Memory B cell (primary cell): ENCODE measurements at regions not wholly inside any gene's neighbourhood (a gene's known extent, or its start where the extent isn't known, plus 50 kb on each side); places are given as distances from the start of the nearest gene placed in this dataset.

Source experiments
- ATAC-seq: fragments of 150-1000 bp; cut with Tn5 transposase; 2 replicates; pipeline ENCODE4 v1.10.0; 2021; ENCODE audit warnings: low read depth, mild to moderate bottlenecking, moderate library complexity
- DNase-seq, 2 donors: peaks; one replicate each; pipeline ENCODE4 v3.0.0; 2022; ENCODE audit warnings: low spot score in 2 of 2
- H3K27ac Mint-ChIP-seq: one replicate; pipeline ENCODE4 v1.8.0; 2022; ENCODE audit warnings: mild to moderate bottlenecking, moderate library complexity, mixed read lengths
- H3K27me3 Mint-ChIP-seq: one replicate; pipeline ENCODE4 v1.8.0; 2022; ENCODE audit warnings: mixed read lengths
- H3K36me3 Mint-ChIP-seq: one replicate; pipeline ENCODE4 v1.8.0; 2022; ENCODE audit warnings: mild to moderate bottlenecking, mixed read lengths
- H3K4me1 Mint-ChIP-seq: one replicate; pipeline ENCODE4 v1.8.0; 2022; ENCODE audit warnings: mixed read lengths
- H3K4me3 Mint-ChIP-seq: one replicate; pipeline ENCODE4 v1.8.0; 2022; ENCODE audit warnings: mild to moderate bottlenecking, moderate library complexity, mixed read lengths
- H3K9me3 Mint-ChIP-seq: one replicate; pipeline ENCODE4 v1.8.0; 2022; ENCODE audit warnings: mixed read lengths

DNA sequence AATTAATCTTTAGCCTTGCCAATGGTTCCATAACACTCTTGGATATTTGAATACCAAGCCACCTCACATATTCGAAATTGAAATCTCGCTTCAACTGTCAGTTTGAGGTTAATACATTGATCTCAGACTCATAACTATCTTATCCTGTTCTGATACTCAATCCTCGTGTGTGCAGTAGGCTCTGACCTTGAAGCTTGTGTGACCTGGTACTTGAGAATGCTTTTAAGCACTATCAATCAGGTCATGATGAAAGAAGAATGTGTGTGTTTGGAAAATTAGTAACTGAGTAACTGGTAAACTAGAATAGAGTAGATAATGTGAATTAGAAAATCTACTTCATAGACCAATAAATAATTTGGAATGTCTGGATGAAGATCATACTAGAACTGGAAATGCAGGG, 1266.7 kb downstream of the MAT2B start:
- Mint-ChIP-seq H3K27ac (no peak overlapping the region), H3K9me3 (peaks cover 3% of the 10 kb centered on the region), H3K4me1 (no peaks in the 10 kb centered on the region), H3K4me3 (no peak overlapping the region), H3K36me3 (no peaks in the 10 kb centered on the region), H3K27me3 (no peaks in the 10 kb centered on the region)
- no peak for ATAC-seq
- no peak for DNase-seq

DNA sequence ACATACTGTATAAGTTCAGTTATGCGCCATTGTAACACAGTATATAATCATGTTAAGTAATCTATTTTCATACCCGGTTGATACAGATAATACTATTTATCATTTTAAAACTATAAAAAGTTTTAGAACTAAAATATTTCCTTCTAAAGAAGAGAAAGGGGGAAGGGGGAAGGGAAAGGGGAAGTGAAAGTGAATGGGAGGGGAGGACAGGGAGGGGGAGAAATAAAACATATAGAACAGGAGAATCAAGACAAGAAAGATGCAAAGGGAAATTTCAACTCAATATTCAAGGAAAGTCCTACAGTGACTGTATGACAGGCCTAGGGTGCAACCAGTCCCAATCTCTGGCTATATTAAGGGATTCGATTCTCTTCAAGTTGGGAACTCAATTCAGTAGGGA, 1278.8 kb downstream of the MAT2B start:
- Mint-ChIP-seq H3K9me3 (no peaks in the 10 kb centered on the region), H3K36me3 (no peaks in the 10 kb centered on the region), H3K4me3 (no peak overlapping the region), H3K27ac (no peak overlapping the region), H3K4me1 (peaks cover 2% of the 10 kb centered on the region), H3K27me3 (no peaks in the 10 kb centered on the region)
- ATAC-seq: no peak
- no peak for DNase-seq

DNA sequence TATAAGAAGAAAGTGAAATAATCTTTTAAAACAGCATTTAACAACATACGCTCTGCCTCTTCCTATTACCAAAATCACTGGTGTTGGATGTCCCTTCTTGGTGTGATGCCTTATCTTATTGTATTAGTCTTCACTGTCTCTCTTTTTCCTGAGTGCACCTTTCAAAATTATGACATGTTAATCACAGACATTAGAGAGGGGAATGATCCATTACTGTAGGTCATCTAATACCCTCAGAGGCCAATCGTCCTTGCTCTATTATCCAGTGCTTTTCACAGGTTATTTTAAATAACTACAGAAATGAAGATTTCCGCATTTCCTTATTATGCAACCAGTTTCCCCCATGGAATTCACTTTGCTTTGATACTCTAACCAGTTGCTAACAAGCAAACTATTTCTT, 1292.7 kb downstream of the MAT2B start:
- Mint-ChIP-seq H3K27me3 (no peaks in the 10 kb centered on the region), H3K4me3 (no peak overlapping the region), H3K4me1 (no peaks in the 10 kb centered on the region), H3K36me3 (peaks cover 2% of the 10 kb centered on the region), H3K9me3 (peaks cover 9% of the 10 kb centered on the region), H3K27ac (no peak overlapping the region)
- ATAC-seq: no peak
- DNase-seq: no peak

DNA sequence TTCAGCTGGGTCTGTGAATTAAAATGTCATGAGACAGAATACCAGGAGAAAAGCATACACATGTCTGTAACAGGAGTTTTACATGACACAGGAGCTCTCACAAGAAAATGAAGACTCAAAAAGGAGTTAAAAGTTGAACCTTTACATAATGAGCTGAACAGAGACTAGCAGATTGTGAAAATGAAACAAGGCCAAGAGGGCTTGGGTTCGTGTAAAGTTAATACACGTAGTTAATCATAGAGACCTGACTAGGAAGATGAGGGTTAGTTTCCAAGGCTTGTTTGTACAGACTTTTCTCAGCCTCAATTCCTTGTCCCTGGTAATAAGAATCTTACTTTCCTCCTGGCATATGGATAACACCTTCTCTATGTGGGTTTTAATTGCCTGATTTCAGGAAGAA, 1294.0 kb downstream of the MAT2B start:
- H3K27me3 Mint-ChIP-seq: no peaks in the 10 kb centered on the region
- peaks cover 13% of the 10 kb centered on the region for H3K9me3 Mint-ChIP-seq
- H3K4me1 Mint-ChIP-seq: no peaks in the 10 kb centered on the region
- H3K4me3 Mint-ChIP-seq: no peak overlapping the region
- DNase-seq (no peak), ATAC-seq (no peak)
- H3K36me3 Mint-ChIP-seq: peaks cover 2% of the 10 kb centered on the region
- H3K27ac Mint-ChIP-seq: no peak overlapping the region

DNA sequence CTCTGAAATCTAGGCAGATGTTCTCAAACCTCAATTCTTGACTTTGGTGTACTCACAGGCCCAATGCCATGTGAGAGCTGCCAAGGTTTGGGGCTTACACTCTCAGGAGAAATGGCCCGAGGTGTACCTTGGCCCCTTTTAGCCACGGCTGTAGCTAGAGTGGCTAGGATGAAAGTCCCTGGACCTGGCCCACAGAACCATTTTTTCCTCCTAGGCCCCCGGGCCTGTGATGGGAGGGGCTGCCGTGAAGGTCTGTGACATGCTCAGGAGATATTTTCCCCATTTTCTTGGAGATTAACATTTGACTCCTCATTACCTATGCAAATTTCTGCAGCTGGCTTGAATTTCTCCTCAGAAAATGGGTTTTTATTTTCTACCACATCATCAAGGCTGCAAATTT, 1296.5 kb downstream of the MAT2B start:
- H3K4me3 Mint-ChIP-seq: no peak overlapping the region
- DNase-seq (no peak), ATAC-seq (no peak)
- peaks cover 2% of the 10 kb centered on the region for H3K36me3 Mint-ChIP-seq
- no peaks in the 10 kb centered on the region for H3K27me3 Mint-ChIP-seq
- no peaks in the 10 kb centered on the region for H3K4me1 Mint-ChIP-seq
- H3K9me3 Mint-ChIP-seq: peaks cover 13% of the 10 kb centered on the region
- H3K27ac Mint-ChIP-seq: no peak overlapping the region

DNA sequence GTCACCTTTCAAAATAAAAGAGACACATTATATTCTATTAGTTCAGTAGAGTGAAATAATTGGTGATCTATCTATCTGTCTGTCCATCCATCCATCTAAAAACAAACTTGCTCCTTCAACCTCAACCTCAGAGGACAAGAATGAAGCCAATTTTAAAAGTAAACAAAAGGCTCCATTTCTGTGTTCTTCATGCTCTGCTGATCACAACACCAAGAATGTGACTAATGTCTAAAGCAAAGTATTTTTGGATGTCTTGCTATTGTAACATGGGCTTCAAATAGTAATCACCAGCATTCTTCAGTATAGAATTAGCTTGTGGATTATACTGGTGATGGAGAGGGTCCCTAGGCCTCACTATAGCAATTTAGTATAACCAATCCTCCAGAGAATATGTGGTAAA, 1304.4 kb downstream of the MAT2B start:
- Mint-ChIP-seq H3K4me1 (no peaks in the 10 kb centered on the region), H3K27ac (no peak overlapping the region), H3K27me3 (no peaks in the 10 kb centered on the region), H3K36me3 (no peaks in the 10 kb centered on the region), H3K4me3 (no peak overlapping the region), H3K9me3 (no peaks in the 10 kb centered on the region)
- no peak for ATAC-seq
- DNase-seq: no peak

DNA sequence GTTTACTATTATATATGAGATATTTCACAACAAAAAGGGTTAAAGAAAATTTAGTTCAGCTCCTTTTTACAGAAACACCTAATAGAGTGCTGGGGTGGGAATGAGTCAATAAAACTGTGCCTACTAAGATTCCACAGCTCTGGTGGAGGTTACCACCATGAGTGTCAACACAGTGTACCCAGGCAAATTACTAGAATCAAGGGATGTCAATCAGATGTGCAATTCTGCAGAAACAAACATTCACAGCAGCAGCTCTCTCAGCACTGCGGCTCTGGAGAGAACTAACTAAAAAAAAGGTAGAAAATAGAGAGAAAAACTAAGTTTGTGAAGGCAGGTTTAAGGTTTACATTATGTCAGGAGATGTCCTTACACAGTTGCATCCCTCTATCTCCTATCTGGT, 1313.0 kb downstream of the MAT2B start:
- no peaks in the 10 kb centered on the region for H3K27me3 Mint-ChIP-seq
- H3K4me1 Mint-ChIP-seq: no peaks in the 10 kb centered on the region
- H3K36me3 Mint-ChIP-seq: no peaks in the 10 kb centered on the region
- no peak for ATAC-seq
- no peak overlapping the region for H3K4me3 Mint-ChIP-seq
- no peak for DNase-seq
- no peak overlapping the region for H3K27ac Mint-ChIP-seq
- H3K9me3 Mint-ChIP-seq: no peaks in the 10 kb centered on the region

DNA sequence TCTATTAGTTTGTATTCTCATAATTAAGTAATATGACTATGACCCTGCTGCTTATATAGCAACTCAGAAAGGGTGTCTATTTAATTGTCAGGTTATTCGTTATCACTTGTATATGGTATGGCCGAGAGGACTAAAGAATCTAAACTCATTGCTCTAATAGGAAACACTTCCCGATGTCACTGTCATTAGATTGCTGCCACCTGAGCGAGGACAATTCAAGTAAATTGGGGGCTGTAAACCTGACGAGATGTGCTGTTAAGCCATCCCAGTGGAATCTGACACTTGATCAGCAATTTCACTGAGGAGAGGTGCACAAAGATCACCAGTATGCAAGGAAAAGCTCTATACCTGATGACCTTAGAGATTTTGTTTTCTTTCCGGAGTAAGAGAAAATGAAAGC, 1319.3 kb downstream of the MAT2B start:
- no peak for DNase-seq
- no peaks in the 10 kb centered on the region for H3K36me3 Mint-ChIP-seq
- no peak for ATAC-seq
- H3K4me3 Mint-ChIP-seq: no peak overlapping the region
- H3K27me3 Mint-ChIP-seq: no peaks in the 10 kb centered on the region
- no peak overlapping the region for H3K27ac Mint-ChIP-seq
- no peaks in the 10 kb centered on the region for H3K4me1 Mint-ChIP-seq
- no peaks in the 10 kb centered on the region for H3K9me3 Mint-ChIP-seq

DNA sequence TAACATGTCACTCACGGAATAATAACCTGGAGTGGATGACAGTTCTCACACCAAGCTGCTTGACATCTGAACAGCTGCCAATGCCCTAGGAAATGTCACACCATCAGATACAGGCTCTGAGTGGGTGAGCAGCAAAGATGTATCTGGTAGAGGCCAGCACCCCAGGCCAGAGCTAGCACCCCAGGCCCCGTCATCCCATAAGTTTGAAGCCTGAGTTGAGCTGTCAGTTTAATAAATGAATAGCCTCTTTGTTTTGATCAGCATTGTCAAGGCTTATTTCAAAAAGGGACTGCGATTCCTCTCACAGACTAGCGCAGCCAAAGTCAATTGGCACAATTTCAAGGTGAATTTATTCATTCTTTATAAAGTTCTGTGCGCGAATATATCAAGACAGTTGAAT, 1327.1 kb downstream of the MAT2B start:
- H3K36me3 Mint-ChIP-seq: no peaks in the 10 kb centered on the region
- DNase-seq (no peak), ATAC-seq (no peak)
- no peaks in the 10 kb centered on the region for H3K4me1 Mint-ChIP-seq
- no peaks in the 10 kb centered on the region for H3K9me3 Mint-ChIP-seq
- no peak overlapping the region for H3K27ac Mint-ChIP-seq
- H3K4me3 Mint-ChIP-seq: no peak overlapping the region
- H3K27me3 Mint-ChIP-seq: no peaks in the 10 kb centered on the region

DNA sequence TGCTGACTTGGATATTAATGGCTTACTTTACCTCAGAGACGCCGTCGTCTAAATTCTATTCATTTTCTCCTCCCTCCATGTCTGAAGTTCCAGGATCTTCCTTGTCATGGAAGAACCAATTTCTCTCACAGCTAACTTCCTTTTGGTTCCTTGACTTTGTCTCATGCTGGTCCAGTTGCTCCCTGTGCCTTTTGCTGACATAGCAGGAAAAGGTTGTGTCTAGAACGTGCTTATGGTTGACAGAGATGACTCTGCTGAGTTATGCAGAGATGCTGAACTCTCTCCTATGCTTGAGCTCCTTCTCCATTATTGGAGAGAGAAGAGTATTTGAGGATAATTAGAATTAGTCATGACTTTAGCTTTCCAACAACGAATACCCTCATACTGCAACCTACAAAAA, 1338.9 kb downstream of the MAT2B start:
- DNase-seq: no peak
- H3K4me1 Mint-ChIP-seq: no peaks in the 10 kb centered on the region
- H3K4me3 Mint-ChIP-seq: no peak overlapping the region
- peaks cover 2% of the 10 kb centered on the region for H3K9me3 Mint-ChIP-seq
- ATAC-seq: no peak
- no peak overlapping the region for H3K27ac Mint-ChIP-seq
- H3K36me3 Mint-ChIP-seq: no peaks in the 10 kb centered on the region
- H3K27me3 Mint-ChIP-seq: no peaks in the 10 kb centered on the region

DNA sequence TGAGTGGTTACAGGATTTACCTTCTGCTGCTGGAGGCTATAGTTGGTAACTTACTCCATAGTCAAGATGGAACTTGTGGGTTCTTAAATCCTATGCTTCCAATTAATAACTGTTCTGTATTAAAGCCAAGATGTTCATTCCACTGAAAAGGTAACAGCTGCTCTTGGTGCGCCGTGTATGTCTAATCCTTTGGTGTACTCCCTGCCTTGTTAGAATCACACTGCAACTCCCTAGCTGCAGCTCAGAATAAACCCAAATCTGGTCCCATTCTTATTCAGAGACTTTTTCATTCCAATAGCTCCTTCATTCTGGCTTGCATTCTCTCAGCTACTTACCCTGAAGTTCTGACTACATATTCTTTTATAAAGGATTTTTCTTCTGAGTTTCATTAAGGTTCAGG, 1355.5 kb downstream of the MAT2B start:
- peaks cover 5% of the 10 kb centered on the region for H3K9me3 Mint-ChIP-seq
- H3K4me1 Mint-ChIP-seq: no peaks in the 10 kb centered on the region
- no peak for ATAC-seq
- no peak overlapping the region for H3K27ac Mint-ChIP-seq
- no peaks in the 10 kb centered on the region for H3K36me3 Mint-ChIP-seq
- no peak for DNase-seq
- no peak overlapping the region for H3K4me3 Mint-ChIP-seq
- H3K27me3 Mint-ChIP-seq: no peaks in the 10 kb centered on the region

DNA sequence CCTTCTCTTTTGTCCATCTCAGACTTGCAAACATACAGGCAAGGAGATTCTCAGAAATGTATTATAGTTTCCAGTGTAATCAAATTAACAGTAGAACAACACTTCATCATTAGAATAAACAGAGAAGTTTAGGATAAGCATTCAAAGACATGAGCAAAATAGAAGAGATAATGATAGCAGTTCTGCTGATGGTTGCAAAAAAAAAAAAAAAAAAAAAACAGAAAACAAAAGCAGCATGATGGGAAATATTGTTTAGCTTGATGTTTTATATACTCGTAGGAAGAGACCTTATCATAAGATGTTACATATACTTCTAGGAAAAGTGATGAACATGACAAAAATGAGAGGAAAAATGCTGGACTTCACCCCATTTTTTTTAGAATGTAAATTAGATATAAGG, 1356.2 kb downstream of the MAT2B start:
- no peaks in the 10 kb centered on the region for H3K36me3 Mint-ChIP-seq

DNA sequence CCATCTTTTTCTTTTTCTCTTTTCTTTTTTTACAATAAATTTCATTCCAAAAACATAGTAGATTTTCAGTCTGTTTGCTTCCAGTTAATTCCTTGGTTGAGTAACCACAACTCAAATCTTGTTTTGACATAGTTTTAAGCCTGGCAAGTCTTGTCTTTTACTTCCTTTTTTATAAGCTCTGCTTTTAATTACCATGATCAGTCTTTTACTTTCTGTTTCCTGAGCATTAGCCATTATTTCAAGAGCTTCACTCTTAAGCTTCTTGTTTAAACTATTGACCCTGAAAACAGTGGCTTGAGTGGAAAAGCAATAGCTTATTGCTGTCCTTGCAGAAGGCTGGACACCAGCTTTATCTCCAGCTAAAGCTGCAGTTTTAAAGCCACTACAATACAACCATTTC, 1363.3 kb downstream of the MAT2B start:
- Mint-ChIP-seq H3K36me3 (no peaks in the 10 kb centered on the region), H3K9me3 (peaks cover 4% of the 10 kb centered on the region), H3K27me3 (no peaks in the 10 kb centered on the region), H3K27ac (no peak overlapping the region), H3K4me3 (no peak overlapping the region), H3K4me1 (no peaks in the 10 kb centered on the region)
- ATAC-seq (no peak), DNase-seq (no peak)

More for the DNA sequence above, 1356.2 kb downstream of the MAT2B start:
- Mint-ChIP-seq H3K9me3 (peaks cover 5% of the 10 kb centered on the region), H3K4me3 (no peak overlapping the region), H3K27ac (no peak overlapping the region), H3K27me3 (no peaks in the 10 kb centered on the region), H3K4me1 (no peaks in the 10 kb centered on the region)
- no peak for DNase-seq
- no peak for ATAC-seq

DNA sequence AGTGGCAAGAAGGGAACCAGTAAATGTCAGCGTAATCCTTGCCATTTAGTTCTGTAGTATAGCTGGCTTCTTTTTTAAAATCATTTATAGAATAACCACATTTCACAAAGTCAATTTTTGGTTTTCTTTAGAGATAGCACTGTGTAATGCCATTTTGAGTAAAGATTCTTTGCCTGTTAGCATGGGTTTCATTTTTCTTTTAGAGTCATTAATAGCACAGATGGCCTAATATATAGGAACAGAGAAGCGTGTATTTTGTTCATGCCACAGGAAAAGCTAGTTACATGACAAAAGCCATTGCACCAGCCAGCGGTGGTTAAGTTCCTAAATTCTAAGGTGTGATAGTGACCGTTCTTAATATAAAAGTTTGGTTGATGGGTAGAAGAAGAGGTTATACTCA, 1363.9 kb downstream of the MAT2B start:
- ATAC-seq: no peak
- peaks cover 6% of the 10 kb centered on the region for H3K9me3 Mint-ChIP-seq

DNA sequence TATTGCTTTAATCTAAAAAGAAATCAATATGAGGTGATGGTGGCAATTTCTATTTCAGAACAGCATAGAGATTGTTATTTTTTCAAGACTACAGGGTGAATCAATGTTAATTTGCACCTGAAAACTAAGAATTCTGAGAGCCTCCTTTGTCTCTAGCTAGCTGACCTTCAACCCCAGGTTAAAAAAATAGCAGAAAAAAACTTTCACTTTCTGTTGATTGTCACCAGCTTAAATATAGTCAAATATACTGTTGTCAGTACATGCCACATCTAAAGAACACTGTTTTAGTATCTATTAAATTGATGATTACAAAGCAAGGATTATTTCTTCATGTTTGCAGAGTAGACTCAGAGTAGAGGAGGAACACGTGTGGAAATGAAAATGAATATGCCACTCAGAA, 1371.4 kb downstream of the MAT2B start:
- Mint-ChIP-seq H3K36me3 (no peaks in the 10 kb centered on the region), H3K27ac (no peak overlapping the region), H3K9me3 (peaks cover 5% of the 10 kb centered on the region), H3K27me3 (no peaks in the 10 kb centered on the region), H3K4me3 (no peak overlapping the region), H3K4me1 (no peaks in the 10 kb centered on the region)
- no peak for ATAC-seq
- DNase-seq: no peak

More for the DNA sequence above, 1363.9 kb downstream of the MAT2B start:
- Mint-ChIP-seq H3K4me1 (no peaks in the 10 kb centered on the region), H3K4me3 (no peak overlapping the region), H3K36me3 (no peaks in the 10 kb centered on the region), H3K27ac (no peak overlapping the region), H3K27me3 (no peaks in the 10 kb centered on the region)
- no peak for DNase-seq

DNA sequence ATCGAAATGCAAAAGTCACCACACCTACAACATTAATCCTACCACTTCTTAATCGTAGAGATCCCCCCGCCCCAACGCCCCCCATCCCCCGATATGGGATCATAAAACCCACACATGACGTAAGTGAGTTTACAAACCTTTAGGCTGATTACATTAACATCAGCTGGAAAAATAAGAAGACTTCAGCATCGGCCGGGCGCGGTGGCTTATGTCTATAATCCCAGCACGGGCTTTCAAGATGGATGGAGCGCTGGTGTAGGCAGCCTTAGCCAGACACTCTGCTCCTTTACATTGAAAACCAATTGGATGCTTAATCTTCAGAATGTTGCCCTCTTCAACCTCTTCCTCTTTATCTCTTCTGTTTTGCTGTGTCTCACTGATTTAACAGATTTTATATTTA, 1376.0 kb downstream of the MAT2B start:
- ATAC-seq (no peak), DNase-seq (no peak)
- no peaks in the 10 kb centered on the region for H3K36me3 Mint-ChIP-seq
- no peaks in the 10 kb centered on the region for H3K27me3 Mint-ChIP-seq
- H3K4me3 Mint-ChIP-seq: no peak overlapping the region
- H3K9me3 Mint-ChIP-seq: peaks cover 1% of the 10 kb centered on the region
- H3K27ac Mint-ChIP-seq: no peak overlapping the region
- H3K4me1 Mint-ChIP-seq: no peaks in the 10 kb centered on the region
